Upper lobe of left lung (tissue), 4 donors: ENCODE measurements at regions not wholly inside any gene's neighbourhood (a gene's known extent, or its start where the extent isn't known, plus 50 kb on each side); places are given as distances from the start of the nearest gene placed in this dataset.
"Not testable (repeated sequence)": the region's sequence is repeated elsewhere in the genome, so short reads cannot be mapped to it uniquely, and the experiment has no call there.

ENCODE experiments used
- EP300 ChIP-seq, 4 donors: sonication (generic); formaldehyde crosslinking; IDR thresholded peaks; one replicate each; pipeline ENCODE4 v1.5.1; 2017; ENCODE audit warnings: antibody characterized with exemption in 4 of 4, control low read depth in 2 of 4
- POLR2A ChIP-seq, 4 donors: fragments of 450-650 bp; IDR thresholded peaks; one replicate each; pipeline ENCODE4 v1.5.1; 2016 to 2017; ENCODE audit warnings: antibody characterized with exemption in 4 of 4, mild to moderate bottlenecking in 2 of 4
- POLR2AphosphoS5 ChIP-seq, 2 donors: sonication (generic); formaldehyde crosslinking; IDR thresholded peaks; one replicate each; pipeline ENCODE4 v1.5.1; 2017; ENCODE audit warnings: antibody characterized with exemption in 2 of 2
- TF ChIP-seq, protein P1 (sequence below), 6 experiments: fragments of 450-650 bp in 4 of 6; fragments of 200-600 bp in 2 of 6; sonication (generic) in 2 of 6; IDR thresholded peaks; one replicate each; pipeline ENCODE4 v1.5.1; 2016 to 2019; ENCODE audit warnings: antibody characterized with exemption in 6 of 6

DNA sequence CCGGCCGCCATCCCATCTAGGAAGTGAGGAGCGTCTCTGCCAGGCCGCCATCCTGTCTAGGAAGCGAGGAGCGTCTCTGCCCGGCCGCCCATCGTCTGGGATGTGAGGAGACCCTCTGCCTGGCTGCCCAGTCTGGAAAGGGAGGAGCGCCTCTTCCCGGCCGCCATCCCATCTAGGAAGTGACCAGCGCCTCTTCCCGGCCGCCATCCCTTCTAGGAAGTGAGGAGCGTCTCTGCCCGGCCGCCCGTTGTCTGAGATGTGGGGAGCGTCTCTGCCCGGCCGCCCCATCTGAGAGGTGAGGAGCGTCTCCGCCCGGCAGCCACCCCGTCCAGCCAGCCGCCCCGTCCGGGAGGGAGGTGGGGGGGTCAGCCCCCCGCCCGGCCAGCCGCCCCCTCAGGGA lies 475.4 kb downstream of the TMEM114 start:
- not testable (repeated sequence) for TF ChIP-seq POLR2A, POLR2AphosphoS5, EP300 (IDR thresholded peaks at IDR 0.05)
- TF ChIP-seq, protein P1, sequence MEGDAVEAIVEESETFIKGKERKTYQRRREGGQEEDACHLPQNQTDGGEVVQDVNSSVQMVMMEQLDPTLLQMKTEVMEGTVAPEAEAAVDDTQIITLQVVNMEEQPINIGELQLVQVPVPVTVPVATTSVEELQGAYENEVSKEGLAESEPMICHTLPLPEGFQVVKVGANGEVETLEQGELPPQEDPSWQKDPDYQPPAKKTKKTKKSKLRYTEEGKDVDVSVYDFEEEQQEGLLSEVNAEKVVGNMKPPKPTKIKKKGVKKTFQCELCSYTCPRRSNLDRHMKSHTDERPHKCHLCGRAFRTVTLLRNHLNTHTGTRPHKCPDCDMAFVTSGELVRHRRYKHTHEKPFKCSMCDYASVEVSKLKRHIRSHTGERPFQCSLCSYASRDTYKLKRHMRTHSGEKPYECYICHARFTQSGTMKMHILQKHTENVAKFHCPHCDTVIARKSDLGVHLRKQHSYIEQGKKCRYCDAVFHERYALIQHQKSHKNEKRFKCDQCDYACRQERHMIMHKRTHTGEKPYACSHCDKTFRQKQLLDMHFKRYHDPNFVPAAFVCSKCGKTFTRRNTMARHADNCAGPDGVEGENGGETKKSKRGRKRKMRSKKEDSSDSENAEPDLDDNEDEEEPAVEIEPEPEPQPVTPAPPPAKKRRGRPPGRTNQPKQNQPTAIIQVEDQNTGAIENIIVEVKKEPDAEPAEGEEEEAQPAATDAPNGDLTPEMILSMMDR (IDR thresholded peaks at IDR 0.05) = not testable (repeated sequence)
